HG03354 (cell line): ENCODE measurements at regions not wholly inside any gene's neighbourhood (a gene's known extent, or its start where the extent isn't known, plus 50 kb on each side); places are given as distances from the start of the nearest gene placed in this dataset.

Experiments
- ATAC-seq: cut with Tn5 transposase; IDR thresholded peaks from one replicate; pipeline ENCODE4 v1.9.1; 2021; ENCODE audit warnings: mild to moderate bottlenecking; ENCODE audit not compliant: unreplicated experiment, poor library complexity, severe bottlenecking

DNA sequence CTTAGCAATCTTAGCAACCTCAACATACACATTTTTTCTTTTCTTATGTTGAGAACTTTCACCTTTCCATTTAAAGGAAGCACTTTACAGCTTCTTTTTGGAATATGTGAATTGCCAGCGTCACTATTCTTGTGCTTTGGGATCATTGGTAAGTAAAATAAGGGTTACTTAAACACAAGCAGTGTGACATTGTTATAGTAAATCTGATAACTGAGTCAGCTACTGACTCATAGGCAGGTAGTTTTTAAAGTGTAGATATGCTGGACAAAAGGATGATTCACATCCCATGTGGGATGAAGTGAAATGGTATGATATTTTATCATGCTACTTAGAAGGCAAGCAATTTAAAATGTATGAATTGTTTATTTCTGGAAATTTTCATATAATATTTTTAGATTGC is 637.2 kb downstream of the DCDC2C start:
- ATAC-seq, result no peak

DNA sequence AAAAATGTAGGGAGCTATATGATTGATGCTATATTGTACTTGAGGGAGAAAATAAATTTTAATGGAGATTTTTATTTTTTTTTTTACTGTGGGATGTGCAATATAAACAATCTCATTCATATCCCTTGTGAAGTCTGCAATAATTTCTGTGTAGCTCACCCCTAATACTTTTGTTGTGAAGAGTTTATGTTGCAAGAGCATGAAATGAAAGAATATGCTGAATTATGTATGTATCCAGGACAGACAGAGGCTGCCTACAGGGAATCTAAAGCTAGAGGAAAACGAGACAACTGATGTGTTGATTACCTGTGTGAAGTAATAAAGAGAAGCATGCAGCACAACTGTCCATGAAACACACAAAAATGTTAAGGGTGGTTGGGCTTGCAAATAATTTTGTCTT is 643.3 kb downstream of the DCDC2C start:
- ATAC-seq, result no peak

DNA sequence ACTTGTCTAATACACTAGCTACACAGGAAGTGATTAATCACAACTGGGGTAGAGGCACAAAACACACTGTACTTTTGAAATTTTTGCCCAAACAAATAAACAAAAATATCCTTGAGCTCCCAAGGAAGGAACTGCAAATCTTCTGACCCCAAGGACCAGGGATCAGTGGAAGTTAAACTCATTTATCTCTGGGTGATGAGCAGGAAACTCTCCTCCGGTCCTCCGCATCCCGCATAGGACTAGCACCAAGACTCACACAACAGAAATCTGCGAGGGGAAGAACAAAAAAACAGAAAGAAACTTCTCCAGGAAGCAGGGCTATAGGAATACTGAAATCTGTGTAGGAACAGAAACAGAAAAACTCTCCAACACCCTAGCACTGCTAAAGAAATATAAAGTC is 650.3 kb downstream of the DCDC2C start:
- no peak for ATAC-seq

DNA sequence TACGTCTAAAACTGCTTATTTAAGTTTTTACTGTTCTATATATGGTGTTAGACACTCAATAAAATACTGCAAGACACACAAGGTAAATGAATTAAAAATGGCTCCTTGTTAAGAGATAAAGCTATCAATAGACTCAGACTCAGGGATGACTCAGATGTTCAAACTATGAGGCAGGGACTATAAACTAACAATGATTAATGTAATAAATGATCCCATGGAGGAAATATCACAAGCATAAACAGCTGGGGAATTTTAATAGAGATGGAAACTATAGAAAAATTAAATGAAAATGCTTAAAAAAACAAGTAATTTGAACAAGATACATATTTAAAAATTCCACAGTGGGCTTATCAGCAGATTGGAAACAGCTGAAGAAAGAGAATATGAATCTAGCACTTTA is 650.8 kb downstream of the DCDC2C start:
- ATAC-seq, result no peak

DNA sequence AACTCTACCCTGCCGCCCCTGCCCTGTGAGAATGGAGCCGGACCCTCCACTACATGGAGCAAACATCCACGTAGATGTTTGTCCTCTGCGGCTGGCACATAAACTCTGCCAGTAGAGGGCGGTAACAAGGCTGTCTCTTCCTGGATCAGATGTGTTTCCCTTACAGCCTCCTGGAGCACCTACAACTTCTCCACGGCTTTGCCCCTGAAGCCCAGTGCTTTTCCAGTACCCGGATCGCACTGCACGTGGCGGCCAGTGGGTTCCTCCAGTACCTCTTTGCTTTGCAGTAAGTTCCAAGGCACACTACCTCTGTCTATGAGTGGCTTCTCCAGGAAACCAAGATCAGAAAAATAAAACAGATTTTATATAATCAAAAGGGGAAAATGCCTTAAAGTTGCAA is 651.3 kb downstream of the DCDC2C start:
- ATAC-seq, result no peak

DNA sequence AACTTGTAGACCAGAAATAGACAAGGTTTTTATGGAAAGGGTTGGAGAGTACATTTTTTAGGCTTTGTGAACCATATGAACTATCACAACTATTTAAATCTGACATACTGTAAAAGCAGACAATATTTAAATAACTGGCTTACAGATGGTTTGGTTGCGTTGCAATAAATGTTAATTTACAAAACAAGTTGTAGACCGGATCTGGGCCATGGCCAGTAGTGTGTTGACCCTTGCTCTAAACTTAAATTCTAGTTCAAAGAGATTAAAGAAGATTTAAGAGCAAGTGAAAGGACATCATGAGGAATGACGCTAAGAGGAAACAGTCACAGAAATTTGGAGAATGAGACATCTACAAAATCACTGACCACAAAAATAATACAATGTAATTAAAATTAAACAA is 652.7 kb downstream of the DCDC2C start:
- ATAC-seq, result no peak

DNA sequence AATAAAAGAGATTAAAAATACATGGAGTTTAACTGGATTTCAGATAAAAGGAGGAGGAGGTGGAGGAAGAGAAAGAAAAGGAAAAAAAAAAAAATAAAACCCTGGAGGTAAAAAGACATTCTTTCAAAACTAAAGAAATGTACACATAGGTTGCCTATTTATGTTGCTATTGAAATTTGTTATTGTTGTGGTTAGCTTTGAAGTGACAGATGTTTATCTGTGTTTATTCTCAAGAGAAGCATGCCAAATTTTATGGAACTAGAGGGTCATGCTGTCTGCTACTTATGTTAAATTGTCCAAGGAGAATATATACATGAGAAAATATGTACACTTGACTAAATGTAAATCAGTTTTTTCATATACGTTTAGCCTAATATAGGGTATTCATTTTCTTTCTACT is 653.2 kb downstream of the DCDC2C start:
- no peak for ATAC-seq

DNA sequence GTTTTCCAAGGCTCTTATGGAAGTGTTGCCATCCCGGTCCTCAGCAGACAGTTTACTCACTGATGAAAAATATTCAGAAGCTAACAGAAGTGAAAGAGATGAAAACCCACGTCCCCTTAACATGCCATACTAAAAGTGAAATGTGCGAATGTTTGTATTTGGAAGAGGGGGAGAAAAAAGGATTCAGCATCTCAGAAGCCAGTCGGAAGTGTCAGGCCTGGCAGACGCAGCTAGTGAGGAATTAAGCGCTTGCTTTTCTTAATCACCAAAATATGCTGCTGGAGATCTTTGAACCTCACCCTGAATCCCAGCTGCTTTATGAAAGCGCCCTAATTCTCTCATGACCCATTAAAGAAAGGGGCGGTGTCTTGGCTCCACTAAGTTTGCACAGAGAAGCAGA is 653.7 kb downstream of the DCDC2C start:
- ATAC-seq, result no peak

DNA sequence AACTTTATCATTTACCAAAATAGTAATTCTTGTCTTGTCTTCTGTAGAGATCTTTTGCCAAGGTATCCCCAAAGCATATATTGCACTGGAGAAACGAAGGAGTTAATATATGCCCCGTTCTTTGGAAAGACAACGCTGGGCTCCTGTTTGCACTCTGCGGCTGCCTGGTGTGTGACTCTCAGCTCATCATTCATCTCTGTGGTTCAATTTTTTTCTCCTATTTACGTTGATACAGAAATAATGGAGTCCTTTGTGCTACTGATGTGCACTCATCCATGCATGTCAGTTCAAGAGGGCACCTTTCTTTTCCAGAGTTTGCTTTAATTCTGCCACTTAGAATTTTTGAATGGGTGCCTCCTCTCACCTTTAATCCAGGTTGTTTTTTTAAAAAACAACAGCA is 655.5 kb downstream of the DCDC2C start:
- ATAC-seq, result no peak

DNA sequence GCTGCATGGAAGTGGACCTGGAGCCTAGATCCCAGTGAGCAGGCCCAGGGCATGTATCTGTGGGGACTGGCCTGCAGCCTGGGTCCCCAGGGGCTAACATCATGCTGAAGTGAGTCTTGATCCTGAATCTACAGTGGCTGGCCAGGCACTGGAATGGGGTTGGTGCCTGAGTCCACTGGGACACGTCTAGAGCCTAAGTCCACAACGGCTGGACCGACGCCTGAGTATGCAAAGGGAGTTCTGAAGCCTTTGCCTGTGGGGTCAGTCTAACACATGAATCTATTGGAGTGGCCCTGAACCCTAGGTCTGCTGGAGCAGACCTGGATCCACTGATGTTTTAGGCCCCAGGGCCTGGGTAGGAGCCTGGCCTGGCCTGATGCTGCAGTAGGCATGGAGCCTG is 665.5 kb downstream of the DCDC2C start:
- ATAC-seq, result no peak

DNA sequence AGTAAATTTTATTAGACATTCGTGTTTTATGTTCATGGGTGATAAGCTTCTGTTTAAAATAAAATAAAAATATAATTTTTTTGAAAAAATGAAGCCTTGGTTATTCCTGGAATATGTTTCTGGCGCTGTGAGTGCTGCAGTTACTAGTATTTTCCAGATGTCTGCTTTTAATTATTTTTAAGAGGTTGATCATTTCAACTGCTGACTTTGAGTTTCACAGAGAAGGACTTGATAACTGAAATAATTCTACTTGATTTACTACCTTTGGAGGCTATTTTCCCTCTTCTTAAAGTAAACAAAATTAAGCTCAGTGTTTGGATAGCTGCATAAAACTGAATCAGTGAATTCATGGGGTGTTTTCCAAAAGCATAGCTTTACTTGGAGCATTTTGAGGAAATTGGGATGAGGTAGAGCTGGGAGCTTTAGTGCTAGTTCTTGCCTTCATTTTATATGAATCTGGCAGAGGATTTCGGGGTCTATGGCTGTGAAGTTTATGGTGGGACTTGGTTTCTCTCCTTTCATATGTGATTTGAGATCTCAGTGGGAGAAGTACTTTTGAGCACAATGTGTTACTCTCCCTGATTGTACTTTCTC is 666.5 kb downstream of the DCDC2C start:
- no peak for ATAC-seq

DNA sequence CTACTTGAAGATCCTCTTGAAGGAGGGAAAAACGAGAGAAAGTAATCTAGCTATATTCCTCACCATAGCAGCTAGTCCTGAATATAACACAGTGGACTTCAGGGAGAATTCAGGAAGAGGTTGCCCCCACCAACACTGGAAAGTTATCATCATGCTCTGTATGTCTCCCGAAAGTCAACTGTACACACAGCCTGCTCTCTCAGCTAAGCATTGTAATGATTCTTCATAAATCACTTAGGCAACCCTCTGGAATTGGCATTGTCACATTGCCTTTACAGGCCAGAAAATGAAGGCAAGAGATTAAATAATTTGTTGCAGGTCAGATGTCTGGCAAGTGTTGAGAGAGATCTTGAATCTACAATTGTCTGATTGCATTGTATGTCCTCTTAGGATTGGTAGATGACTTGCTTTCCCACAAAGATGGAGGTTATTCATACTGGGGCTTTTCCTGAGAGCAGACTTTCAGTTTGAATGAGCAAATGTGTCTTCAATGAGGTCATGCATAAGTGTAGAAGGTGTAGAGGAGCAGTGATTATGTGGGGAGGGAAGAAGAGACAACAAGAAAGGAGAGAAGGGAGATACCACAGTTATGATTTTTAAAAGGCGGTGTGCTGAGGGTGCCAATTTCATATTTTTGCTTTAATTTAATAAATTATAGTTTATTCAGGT is 667.2 kb downstream of the DCDC2C start:
- no peak for ATAC-seq

DNA sequence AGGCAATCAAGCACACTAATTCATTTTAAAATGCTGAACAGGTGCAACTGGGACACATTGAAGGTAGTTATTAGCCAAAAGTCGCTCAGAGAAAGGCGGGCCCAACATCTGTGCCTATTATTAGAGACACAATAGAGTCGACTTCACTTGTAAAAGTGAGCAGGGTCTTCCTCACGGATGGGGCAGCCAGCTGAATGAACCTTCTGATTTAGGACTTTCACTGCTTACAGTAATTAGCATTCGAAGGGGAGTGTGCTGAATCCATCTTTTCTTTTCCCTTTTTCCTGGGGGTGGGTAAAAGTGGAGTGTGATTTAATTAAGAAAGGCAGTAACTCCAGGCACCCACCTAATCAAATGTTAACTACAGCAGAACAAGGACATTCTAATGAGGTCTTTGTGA is 677.7 kb downstream of the DCDC2C start:
- ATAC-seq, result no peak

DNA sequence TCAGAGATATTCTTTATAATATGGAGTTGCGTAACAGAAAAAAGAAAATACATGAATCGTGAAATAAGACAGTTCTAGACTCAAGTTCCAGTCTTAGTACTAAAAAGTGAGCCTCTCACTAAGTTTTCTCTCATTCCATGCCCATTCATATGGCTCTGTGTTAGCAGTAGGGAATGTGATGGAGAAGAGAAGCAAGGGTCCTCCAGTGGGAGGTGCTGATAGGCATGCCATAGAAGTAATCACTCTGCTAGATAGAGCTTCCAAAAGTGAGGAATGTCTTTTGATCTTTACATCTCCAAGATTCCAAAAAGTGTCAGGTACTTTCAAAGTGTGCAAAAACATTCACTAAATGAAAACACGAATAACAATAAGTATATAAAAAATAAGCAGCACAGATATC is 678.4 kb downstream of the DCDC2C start:
- ATAC-seq, result no peak

DNA sequence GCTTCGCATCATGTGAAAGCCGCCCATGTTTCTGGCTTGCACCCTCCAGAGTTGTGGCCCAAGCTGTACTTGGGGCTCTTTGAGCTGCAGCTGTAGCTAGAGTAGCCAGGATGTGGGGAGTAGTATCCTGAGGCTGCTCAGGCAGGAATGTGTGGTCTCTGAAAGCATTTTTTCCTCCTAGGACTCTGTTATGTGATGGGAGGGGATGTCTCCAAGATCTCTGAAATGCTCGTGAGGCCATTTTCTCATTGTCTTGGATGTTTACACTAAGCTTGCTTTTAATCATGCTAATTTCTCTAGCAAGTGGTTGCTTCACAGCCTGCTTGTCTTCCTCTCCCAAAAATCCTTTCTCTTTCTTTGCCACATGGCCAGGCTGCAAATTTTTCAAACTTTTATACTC is 687.6 kb downstream of the DCDC2C start:
- no peak for ATAC-seq

DNA sequence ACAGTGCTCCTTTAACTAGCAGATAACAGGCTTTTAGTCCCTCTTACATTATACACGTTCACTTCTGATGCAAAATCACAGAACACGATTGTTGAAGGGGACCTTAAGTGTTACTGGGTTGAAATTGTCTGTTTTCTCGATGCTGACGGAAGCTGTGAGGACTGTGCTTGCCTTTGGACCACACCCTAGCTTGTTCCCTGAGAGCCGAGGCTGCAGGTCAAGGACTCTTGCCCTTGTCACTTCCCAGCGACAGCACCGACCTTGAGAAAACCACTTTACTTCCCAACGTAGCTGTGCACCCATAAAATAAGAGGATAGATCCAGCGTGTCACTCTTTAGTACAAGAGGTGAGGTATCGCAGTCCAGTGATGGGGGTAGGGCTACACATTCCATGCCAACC is 701.0 kb downstream of the DCDC2C start:
- no peak for ATAC-seq

DNA sequence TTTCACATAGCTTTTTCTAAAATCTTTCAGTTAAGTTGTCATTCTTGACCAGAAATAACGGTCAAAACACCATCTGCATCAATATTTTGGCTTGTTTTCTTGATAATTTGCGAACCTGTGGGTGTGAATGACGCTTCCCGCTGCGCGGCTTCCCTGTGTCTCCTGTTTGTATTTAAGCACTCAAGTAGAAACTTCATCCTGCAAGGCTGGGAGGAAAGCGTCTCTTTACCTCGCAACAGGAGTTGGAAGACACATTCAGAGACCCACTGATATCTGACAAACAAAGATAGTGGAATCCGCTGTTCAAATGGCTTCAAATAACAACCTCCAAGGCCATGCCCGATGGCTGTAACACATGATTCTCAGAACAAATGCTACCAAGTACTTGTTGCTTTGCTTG is 704.9 kb downstream of the DCDC2C start:
- ATAC-seq, result no peak

DNA sequence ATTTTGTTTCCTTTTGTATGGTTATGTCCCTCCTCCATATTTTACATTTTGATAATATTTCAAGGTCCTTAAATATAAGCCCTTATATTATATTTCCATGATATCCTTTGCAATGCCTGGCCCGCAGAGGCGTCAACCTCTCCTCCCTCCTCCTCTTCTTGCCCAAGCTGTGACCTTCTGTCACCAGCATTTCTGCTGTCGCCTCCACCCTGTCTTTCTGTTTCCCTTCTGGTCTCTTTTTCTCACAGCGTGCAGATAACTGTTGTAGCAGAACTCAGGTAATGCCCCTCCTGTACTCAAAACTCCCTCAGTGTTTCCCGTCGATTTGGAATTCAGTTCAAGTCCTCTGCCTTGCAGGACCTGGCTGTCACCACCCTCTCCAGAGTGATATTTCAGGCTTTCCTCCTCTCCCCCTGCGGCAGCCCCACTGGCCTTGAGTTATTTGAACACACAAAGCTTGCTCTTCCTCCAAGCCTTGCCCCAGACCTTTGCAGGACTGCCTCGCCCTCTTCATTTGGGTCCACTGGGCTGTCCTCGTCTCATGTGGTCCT is 709.3 kb downstream of the DCDC2C start:
- ATAC-seq, result no peak

DNA sequence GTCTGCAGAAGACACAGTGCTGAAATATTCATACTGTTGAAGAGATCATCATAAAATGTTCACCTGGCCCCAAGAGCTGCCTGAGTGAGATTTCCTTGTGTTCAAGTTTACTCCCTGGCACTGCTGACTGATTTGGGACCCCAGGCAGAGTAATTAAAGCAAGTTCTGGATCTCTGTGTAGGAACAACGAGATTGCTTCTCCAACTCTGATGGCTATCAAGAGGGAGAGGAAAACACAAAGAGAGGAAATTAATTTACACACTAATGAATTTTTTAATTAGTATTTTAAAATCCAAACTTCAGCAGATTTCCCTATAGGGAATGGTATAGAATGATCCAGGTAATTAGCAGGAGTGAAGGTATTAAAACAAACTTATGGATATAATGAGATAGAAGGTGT is 711.8 kb downstream of the DCDC2C start:
- ATAC-seq, result no peak

DNA sequence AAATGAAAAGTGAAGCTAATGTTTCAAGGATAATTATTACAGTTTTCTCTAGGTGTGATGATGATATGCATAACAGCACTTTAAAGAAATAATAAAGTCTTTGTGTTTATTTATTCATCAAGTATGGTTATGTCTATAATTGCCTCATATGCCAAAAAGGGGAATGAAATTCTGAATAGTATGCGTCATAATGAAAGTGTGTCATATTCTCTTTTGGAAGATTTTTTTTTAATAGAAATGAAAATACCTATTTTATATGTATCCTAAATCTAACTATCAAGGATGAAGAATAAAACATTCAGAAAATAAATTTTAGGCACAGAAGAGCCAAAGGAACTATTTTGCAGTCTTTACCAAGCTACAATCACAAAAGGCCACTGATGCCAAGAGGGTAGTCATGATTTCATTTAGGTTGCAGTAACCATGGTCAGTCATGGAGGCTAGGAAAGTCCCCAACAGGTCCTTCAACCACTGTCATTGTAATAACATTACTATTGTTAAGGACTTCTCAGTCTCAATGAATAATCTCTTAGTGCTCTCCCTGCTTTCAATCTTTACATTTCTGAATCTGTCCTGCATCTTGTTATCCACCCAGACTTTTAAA is 712.5 kb downstream of the DCDC2C start:
- no peak for ATAC-seq

DNA sequence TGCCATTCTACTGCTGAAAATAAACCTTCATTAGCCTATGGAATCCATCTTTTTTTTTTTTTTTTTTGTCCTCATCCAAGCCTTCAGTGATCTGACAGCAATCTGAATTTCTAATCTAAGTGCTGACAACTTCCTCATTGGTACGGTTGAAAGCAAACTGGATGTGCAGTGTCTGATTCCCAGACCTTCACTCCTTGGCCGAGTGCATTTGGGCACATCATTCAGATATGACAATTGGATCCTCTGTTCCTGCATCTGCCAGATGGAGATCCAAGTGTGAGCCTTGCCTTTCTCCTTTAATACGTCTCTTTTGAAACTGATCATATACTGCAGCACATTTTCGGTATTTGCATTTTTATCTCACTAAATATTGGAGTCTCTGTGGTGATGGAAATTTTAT is 713.1 kb downstream of the DCDC2C start:
- ATAC-seq, result no peak
